Body of pancreas (tissue), 4 donors: ENCODE measurements at regions not wholly inside any gene's neighbourhood (a gene's known extent, or its start where the extent isn't known, plus 50 kb on each side); places are given as distances from the start of the nearest gene placed in this dataset.

Experiments
- ATAC-seq: fragments of 150-250 bp; one replicate; pipeline ENCODE4 v1.9.1; 2016
- DNase-seq, 4 donors: peaks; one replicate each; pipeline ENCODE4 v3.0.0-alpha.2; 2019
- H3K27ac ChIP-seq, 4 donors: fragments of 200-600 bp; sonication (generic); 1 replicate in 3 of 4; 2 replicates in 1 of 4; pipeline versions ENCODE4 v1.5.1 to v1.6.1; 2016 to 2019; ENCODE audit warnings: mild to moderate bottlenecking in 1 of 4, mixed read lengths in 1 of 4, moderate library complexity in 1 of 4
- H3K27me3 ChIP-seq, 2 donors: fragments of 200-600 bp; sonication (generic); one replicate each; pipeline ENCODE4 v1.6.0; 2016; ENCODE audit warnings: mild to moderate bottlenecking in 1 of 2
- H3K36me3 ChIP-seq, 2 donors: fragments of 200-600 bp; sonication (generic); replicated peaks in 1 of 2; 2 replicates each; pipeline ENCODE4 v1.5.1; 2016; ENCODE audit warnings: low read depth in 2 of 2; ENCODE audit not compliant: insufficient read depth in 1 of 2
- H3K4me1 ChIP-seq: fragments of 200-600 bp; sonication (generic); one replicate; pipeline ENCODE4 v1.6.0; 2016
- H3K4me3 ChIP-seq, 2 donors: fragments of 200-600 bp; sonication (generic); 1 replicate in 1 of 2; 2 replicates in 1 of 2; pipeline ENCODE4 v1.5.1; 2016 to 2019
- H3K9me3 ChIP-seq, 3 donors: fragments of 200-600 bp; sonication (generic); 1 replicate in 2 of 3; 2 replicates in 1 of 3; pipeline ENCODE4 v1.5.1; 2016
- CTCF ChIP-seq, 7 experiments: fragments of 450-650 bp in 4 of 7; fragments of 200-600 bp in 3 of 7; sonication (generic) in 3 of 7; IDR thresholded peaks; one replicate each; pipeline ENCODE4 v1.5.1; 2016 to 2019; ENCODE audit warnings: antibody characterized with exemption in 7 of 7
- POLR2A ChIP-seq, 3 donors: fragments of 450-650 bp; IDR thresholded peaks; one replicate each; pipeline ENCODE4 v1.6.1; 2016; ENCODE audit warnings: antibody characterized with exemption in 3 of 3, mild to moderate bottlenecking in 2 of 3
- WGBS, 2 donors: methylation state at CpG; one replicate each; pipeline ENCODE4 v1.1.5; 2017; 5-methylcytosine and 5-hydroxymethylcytosine counted together
- intact Hi-C: fragments of 100-400 bp; cut with DNase I; formaldehyde crosslinking; loops from one replicate; pipeline ENCODE4 v1.15.1; 2023

GRCh38 chr1:147089457-147089856 is 82.8 kb downstream of the PRKAB2 start:
- TF ChIP-seq CTCF (IDR thresholded peaks at IDR 0.05) = no peak
- TF ChIP-seq POLR2A (IDR thresholded peaks at IDR 0.05) = no peak
- H3K27ac ChIP-seq = no peak overlapping the region
- no peaks in the 10 kb centered on the region for H3K36me3 ChIP-seq
- no peaks in the 10 kb centered on the region for H3K27me3 ChIP-seq
- DNase-seq = no peak
- peaks cover 4% of the 10 kb centered on the region for H3K4me1 ChIP-seq
- H3K9me3 ChIP-seq = no peaks in the 10 kb centered on the region
- intact Hi-C loops = no loop called here
- no peak overlapping the region for H3K4me3 ChIP-seq
- no peak for ATAC-seq
- 21 to 24% methylated on average over 4 of the region's 4 CpGs for WGBS, 2 donors

DNA sequence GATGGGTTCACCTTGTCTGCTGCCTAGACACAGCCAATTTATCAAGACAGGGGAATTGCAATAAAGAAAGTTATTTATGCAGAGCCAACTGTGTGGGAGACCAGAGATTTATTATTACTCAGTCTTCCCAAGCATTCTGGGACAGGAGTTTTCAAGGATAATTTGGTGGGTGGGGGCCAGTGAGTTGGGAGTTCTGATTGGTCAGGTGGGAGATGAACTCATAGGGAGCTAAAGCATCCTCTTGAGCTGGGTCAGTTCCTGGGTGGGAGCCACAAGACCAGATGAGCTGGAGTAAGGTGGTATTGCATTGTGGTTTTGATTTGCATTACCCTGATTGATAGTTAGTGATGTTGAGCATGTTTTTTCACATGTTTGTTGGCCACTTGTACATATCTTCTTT is 86.1 kb downstream of the PRKAB2 start:
- intact Hi-C loops = no loop called here
- TF ChIP-seq CTCF (IDR thresholded peaks at IDR 0.05) (no peak), POLR2A (IDR thresholded peaks at IDR 0.05) (no peak)
- Histone ChIP-seq H3K4me1 (peaks cover 11% of the 10 kb centered on the region), H3K27ac (no peak overlapping the region), H3K36me3 (no peaks in the 10 kb centered on the region), H3K9me3 (no peaks in the 10 kb centered on the region), H3K27me3 (peaks cover 0 to 10% of the 10 kb centered on the region in 2 donors), H3K4me3 (no peak overlapping the region)
- DNase-seq (no peak), ATAC-seq (no peak)

DNA sequence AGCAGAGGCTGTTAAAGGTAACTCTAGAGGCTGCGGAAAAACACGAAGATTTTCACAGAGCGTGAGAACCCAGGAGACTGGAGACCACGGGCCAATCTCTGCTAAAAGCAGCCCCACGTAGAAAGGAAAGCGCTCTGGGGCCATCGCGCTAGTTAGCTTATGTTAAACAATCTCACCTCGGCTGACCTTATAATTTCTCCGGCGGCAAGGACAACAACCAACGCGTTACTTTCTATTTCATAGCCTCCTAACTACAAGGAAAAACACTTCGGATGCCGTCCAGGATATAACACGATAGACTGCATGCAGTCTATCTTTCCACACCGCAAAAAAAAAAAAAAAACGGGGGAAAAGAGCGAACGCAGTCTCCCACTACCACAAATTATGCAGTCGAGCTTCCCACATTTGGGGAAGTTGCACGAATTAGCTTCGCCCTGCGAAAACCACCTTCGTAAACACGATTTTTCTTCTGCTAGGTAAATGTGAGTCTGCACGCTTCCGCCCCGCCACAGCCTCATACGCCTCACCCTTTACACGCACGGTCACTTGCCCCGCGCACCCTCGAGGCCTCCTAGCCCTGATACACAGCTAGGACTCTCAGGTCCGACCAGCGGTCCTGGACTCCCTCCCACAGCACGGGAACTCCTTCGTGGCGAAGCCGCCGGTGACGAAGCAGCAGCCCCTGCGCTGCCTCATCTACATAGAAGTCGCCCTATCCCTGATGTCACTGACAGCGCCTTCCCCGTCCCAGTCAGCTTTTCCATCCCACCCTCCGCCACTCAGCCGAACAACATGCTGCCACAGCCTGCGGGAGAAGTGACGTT is 87.8 kb downstream of the PRKAB2 start:
- intact Hi-C loops = no loop called here
- peaks cover 25% of the 10 kb centered on the region for H3K4me1 ChIP-seq
- H3K27me3 ChIP-seq = peaks cover 0 to 26% of the 10 kb centered on the region in 2 donors
- DNase-seq (peak; percentile 50 to 65 (median 61)), ATAC-seq (peak; percentile 79)
- TF ChIP-seq CTCF (IDR thresholded peaks at IDR 0.05) = no peak
- peak; percentile 7 to 82 (median 74) for TF ChIP-seq POLR2A (IDR thresholded peaks at IDR 0.05)
- WGBS, 2 donors = 1 to 3% methylated on average over 50 to 51 of the region's 51 CpGs
- no peaks in the 10 kb centered on the region for H3K9me3 ChIP-seq
- H3K4me3 ChIP-seq = peak overlapping the region; percentile 3 to 30
- peak overlapping the region in 3 of 4 donors; percentile 15 to 54 (median 32) for H3K27ac ChIP-seq
- H3K36me3 ChIP-seq = no peaks in the 10 kb centered on the region

DNA sequence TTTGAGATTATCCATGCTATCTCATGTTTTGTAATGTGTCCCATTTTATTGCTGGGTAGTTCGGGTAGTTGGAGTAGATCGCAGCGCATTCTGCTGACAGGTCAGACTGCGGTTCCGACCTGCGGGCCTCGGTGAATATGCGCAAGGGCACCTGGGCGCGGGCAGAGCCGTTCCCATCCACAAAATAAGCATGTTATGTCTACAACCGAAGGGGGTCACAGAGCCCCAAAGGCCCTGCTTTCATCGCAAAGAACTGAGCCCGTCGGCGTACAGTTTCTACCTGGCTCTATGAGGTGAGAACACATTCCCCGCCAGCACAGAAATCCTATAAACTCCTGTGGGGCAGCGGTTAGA is 88.4 kb downstream of the PRKAB2 start:
- ATAC-seq (no peak), DNase-seq (no peak)
- Histone ChIP-seq H3K4me3 (peak overlapping the region in 1 of 2 donors; percentile 30), H3K9me3 (no peaks in the 10 kb centered on the region), H3K4me1 (peaks cover 31% of the 10 kb centered on the region), H3K36me3 (no peaks in the 10 kb centered on the region), H3K27ac (peak overlapping the region in 2 of 4 donors; percentile 15 to 54), H3K27me3 (peaks cover 0 to 32% of the 10 kb centered on the region in 2 donors)
- intact Hi-C loops = no loop called here
- 34 to 35% methylated on average over 17 to 18 of the region's 18 CpGs for WGBS, 2 donors
- TF ChIP-seq CTCF (IDR thresholded peaks at IDR 0.05) = no peak
- TF ChIP-seq POLR2A (IDR thresholded peaks at IDR 0.05) = no peak
